GM12878 (cell line): ENCODE measurements at regions not wholly inside any gene's neighbourhood (a gene's known extent, or its start where the extent isn't known, plus 50 kb on each side); places are given as distances from the start of the nearest gene placed in this dataset.

ENCODE experiments used
- CREM ChIP-seq: IDR thresholded peaks from 2 replicates; pipeline ENCODE4 v1.6.1; 2014; ENCODE audit warnings: antibody characterized with exemption, low read depth
- GABPA ChIP-seq: IDR thresholded peaks from 2 replicates; pipeline ENCODE4 v1.6.1; 2014; ENCODE audit warnings: antibody characterized with exemption, low read depth, mild to moderate bottlenecking, inconsistent platforms
- JUNB ChIP-seq: IDR thresholded peaks from 2 replicates; pipeline ENCODE4 v1.6.1; 2016; ENCODE audit warnings: antibody characterized with exemption, mild to moderate bottlenecking
- POLR2AphosphoS2 ChIP-seq: IDR thresholded peaks from 2 replicates; pipeline ENCODE4 v1.6.1; 2011; ENCODE audit warnings: low read depth, mild to moderate bottlenecking, low read length, improper control_type of control experiment, moderate library complexity
- TCF7 ChIP-seq: IDR thresholded peaks from 2 replicates; pipeline ENCODE4 v1.6.1; 2014; ENCODE audit warnings: antibody characterized with exemption, borderline replicate concordance
- YY1 ChIP-seq: IDR thresholded peaks from 2 replicates; pipeline ENCODE4 v1.6.1; 2011; ENCODE audit warnings: low read depth, mild to moderate bottlenecking, low read length
- TF ChIP-seq, protein P1 (sequence below), 3 experiments: IDR thresholded peaks in 2 of 3; conservative IDR thresholded peaks in 1 of 3; 2 replicates each; pipeline ENCODE4 v1.5.1; 2011; ENCODE audit warnings: low read depth in 3 of 3, low read length in 3 of 3, mild to moderate bottlenecking in 3 of 3, control low read depth in 2 of 3, moderate library complexity in 2 of 3, inconsistent platforms in 1 of 3, mixed read lengths in 1 of 3; ENCODE audit not compliant: control insufficient read depth in 2 of 3, insufficient read depth in 1 of 3; ENCODE audit errors: extremely low read depth in 1 of 3
- TF ChIP-seq, protein P2 (sequence below): fragments of 450-650 bp; IDR thresholded peaks from 2 replicates; pipeline ENCODE4 v1.6.1; 2017; ENCODE audit warnings: mild to moderate bottlenecking
- TF ChIP-seq, protein P3 (sequence below): IDR thresholded peaks from 2 replicates; pipeline ENCODE4 v1.6.1; 2012; ENCODE audit warnings: low read depth, low read length, improper control_type of control experiment
- TF ChIP-seq, protein P4 (sequence below): IDR thresholded peaks from 2 replicates; pipeline ENCODE4 v1.6.1; 2011; ENCODE audit warnings: mild to moderate bottlenecking, low read depth, low read length, moderate library complexity; ENCODE audit not compliant: insufficient replicate concordance

DNA sequence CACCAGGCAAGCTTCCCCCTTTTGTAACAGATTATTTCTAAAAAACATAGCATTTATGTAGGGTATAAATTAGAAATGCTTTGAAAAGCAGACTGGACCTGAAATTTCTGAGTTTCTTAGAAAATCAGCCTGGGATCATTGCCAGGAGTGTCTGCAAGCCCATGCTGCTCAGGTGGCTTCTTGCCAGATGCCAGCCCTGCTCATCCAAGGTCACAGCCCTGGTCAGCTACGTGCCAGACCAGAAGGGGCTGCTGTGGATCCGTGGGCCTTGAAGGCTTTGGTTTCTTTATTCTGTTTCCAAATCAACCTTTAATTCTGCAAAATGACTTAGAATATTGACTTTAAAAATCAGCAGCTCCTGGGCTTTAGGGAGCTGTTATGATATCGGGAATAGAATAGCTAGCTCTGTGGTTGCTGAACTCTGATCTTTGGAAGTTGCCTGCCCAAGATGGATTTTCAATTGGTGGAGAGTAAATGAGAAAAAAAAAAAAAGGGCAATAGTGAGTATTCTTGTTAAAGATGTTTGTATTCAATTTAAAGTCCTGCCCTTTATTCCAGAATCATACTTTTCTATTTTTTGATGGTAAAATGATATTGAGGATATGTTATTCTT, 370.1 kb upstream of the ONECUT1 start:
- TF ChIP-seq, protein P1, sequence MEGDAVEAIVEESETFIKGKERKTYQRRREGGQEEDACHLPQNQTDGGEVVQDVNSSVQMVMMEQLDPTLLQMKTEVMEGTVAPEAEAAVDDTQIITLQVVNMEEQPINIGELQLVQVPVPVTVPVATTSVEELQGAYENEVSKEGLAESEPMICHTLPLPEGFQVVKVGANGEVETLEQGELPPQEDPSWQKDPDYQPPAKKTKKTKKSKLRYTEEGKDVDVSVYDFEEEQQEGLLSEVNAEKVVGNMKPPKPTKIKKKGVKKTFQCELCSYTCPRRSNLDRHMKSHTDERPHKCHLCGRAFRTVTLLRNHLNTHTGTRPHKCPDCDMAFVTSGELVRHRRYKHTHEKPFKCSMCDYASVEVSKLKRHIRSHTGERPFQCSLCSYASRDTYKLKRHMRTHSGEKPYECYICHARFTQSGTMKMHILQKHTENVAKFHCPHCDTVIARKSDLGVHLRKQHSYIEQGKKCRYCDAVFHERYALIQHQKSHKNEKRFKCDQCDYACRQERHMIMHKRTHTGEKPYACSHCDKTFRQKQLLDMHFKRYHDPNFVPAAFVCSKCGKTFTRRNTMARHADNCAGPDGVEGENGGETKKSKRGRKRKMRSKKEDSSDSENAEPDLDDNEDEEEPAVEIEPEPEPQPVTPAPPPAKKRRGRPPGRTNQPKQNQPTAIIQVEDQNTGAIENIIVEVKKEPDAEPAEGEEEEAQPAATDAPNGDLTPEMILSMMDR (IDR thresholded peaks at IDR 0.05 in 2 of 3, conservative IDR thresholded peaks at IDR 0.05 in 1 of 3; ENCODE audit: control insufficient read depth in 2 of 3, extremely low read depth in 1 of 3, insufficient read depth in 1 of 3, low read depth in 3 of 3, low read length in 3 of 3), result no peak
- no peak for TF ChIP-seq CREM
- TF ChIP-seq JUNB, result no peak
- TF ChIP-seq, protein P2, sequence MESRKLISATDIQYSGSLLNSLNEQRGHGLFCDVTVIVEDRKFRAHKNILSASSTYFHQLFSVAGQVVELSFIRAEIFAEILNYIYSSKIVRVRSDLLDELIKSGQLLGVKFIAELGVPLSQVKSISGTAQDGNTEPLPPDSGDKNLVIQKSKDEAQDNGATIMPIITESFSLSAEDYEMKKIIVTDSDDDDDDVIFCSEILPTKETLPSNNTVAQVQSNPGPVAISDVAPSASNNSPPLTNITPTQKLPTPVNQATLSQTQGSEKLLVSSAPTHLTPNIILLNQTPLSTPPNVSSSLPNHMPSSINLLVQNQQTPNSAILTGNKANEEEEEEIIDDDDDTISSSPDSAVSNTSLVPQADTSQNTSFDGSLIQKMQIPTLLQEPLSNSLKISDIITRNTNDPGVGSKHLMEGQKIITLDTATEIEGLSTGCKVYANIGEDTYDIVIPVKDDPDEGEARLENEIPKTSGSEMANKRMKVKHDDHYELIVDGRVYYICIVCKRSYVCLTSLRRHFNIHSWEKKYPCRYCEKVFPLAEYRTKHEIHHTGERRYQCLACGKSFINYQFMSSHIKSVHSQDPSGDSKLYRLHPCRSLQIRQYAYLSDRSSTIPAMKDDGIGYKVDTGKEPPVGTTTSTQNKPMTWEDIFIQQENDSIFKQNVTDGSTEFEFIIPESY, result no peak
- no peak for TF ChIP-seq TCF7
- no peak for TF ChIP-seq GABPA
- TF ChIP-seq POLR2AphosphoS2, result no peak
- TF ChIP-seq, protein P3, sequence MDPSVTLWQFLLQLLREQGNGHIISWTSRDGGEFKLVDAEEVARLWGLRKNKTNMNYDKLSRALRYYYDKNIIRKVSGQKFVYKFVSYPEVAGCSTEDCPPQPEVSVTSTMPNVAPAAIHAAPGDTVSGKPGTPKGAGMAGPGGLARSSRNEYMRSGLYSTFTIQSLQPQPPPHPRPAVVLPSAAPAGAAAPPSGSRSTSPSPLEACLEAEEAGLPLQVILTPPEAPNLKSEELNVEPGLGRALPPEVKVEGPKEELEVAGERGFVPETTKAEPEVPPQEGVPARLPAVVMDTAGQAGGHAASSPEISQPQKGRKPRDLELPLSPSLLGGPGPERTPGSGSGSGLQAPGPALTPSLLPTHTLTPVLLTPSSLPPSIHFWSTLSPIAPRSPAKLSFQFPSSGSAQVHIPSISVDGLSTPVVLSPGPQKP, result no peak
- TF ChIP-seq, protein P4, sequence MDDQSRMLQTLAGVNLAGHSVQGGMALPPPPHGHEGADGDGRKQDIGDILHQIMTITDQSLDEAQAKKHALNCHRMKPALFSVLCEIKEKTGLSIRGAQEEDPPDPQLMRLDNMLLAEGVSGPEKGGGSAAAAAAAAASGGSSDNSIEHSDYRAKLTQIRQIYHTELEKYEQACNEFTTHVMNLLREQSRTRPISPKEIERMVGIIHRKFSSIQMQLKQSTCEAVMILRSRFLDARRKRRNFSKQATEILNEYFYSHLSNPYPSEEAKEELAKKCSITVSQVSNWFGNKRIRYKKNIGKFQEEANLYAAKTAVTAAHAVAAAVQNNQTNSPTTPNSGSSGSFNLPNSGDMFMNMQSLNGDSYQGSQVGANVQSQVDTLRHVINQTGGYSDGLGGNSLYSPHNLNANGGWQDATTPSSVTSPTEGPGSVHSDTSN, result no peak
- TF ChIP-seq YY1, result no peak
